Lower lobe of right lung (tissue), 2 donors: ENCODE measurements at regions not wholly inside any gene's neighbourhood (a gene's known extent, or its start where the extent isn't known, plus 50 kb on each side); places are given as distances from the start of the nearest gene placed in this dataset.

Source experiments
- ATAC-seq, 2 donors: fragments of 200-7000 bp; cut with Tn5 transposase; one replicate each; pipeline ENCODE4 v1.9.1; 2020 to 2022; ENCODE audit warnings: mild to moderate bottlenecking in 2 of 2, moderate library complexity in 2 of 2
- DNase-seq: peaks from one replicate; pipeline ENCODE4 v3.0.0-alpha.2; 2020
- H3K27ac ChIP-seq: fragments of 200-600 bp; one replicate; pipeline ENCODE4 v1.8.0; 2022
- H3K27me3 ChIP-seq: fragments of 200-600 bp; one replicate; pipeline ENCODE4 v1.8.0; 2022; ENCODE audit warnings: low read depth
- H3K36me3 ChIP-seq: fragments of 200-600 bp; one replicate; pipeline ENCODE4 v1.8.0; 2022; ENCODE audit warnings: mild to moderate bottlenecking
- H3K4me1 ChIP-seq: fragments of 200-600 bp; one replicate; pipeline ENCODE4 v1.8.0; 2022
- H3K4me3 ChIP-seq: fragments of 200-600 bp; one replicate; pipeline ENCODE4 v1.8.0; 2022; ENCODE audit warnings: mild to moderate bottlenecking
- H3K9me3 ChIP-seq: fragments of 200-600 bp; one replicate; pipeline ENCODE4 v1.8.0; 2022
- intact Hi-C: fragments of 100-400 bp; cut with DNase I; formaldehyde crosslinking; loops from one replicate; pipeline ENCODE4 v1.11.0; 2022
- TF ChIP-seq, protein P1 (sequence below): fragments of 200-600 bp; IDR thresholded peaks from one replicate; pipeline ENCODE4 v1.8.0; 2022; ENCODE audit warnings: antibody characterized with exemption, mild to moderate bottlenecking
- donor health status: DM: no; HTN: yes; CAD: no; lungs with severe emphysema.

DNA sequence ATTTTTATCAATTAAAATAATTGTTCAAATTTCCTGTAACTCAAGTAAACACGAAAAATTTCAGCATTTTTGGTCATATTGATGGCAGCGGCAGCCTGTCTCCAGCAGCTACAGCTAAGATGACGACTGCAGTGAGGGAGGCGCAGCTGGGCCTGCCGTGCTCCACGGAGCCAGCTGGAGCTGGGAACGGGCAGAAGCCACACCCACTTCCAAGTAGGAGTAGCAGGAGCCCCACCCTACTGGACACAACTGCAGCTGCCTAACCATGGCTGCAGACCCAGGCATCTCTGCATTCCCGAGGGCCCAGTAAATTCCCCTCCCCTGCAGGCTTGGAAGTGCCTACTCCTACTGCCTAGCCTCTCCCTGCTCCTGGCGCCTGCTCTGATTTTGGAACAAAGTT lies 2031.7 kb downstream of the EFNA5 start:
- Histone ChIP-seq H3K36me3 (no peaks in the 10 kb centered on the region), H3K9me3 (no peaks in the 10 kb centered on the region), H3K27ac (no peak overlapping the region), H3K27me3 (no peaks in the 10 kb centered on the region), H3K4me3 (no peak overlapping the region), H3K4me1 (no peaks in the 10 kb centered on the region)
- TF ChIP-seq, protein P1, sequence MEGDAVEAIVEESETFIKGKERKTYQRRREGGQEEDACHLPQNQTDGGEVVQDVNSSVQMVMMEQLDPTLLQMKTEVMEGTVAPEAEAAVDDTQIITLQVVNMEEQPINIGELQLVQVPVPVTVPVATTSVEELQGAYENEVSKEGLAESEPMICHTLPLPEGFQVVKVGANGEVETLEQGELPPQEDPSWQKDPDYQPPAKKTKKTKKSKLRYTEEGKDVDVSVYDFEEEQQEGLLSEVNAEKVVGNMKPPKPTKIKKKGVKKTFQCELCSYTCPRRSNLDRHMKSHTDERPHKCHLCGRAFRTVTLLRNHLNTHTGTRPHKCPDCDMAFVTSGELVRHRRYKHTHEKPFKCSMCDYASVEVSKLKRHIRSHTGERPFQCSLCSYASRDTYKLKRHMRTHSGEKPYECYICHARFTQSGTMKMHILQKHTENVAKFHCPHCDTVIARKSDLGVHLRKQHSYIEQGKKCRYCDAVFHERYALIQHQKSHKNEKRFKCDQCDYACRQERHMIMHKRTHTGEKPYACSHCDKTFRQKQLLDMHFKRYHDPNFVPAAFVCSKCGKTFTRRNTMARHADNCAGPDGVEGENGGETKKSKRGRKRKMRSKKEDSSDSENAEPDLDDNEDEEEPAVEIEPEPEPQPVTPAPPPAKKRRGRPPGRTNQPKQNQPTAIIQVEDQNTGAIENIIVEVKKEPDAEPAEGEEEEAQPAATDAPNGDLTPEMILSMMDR = no peak
- DNase-seq (no peak), ATAC-seq (no peak)
- intact Hi-C loops = no loop called here

DNA sequence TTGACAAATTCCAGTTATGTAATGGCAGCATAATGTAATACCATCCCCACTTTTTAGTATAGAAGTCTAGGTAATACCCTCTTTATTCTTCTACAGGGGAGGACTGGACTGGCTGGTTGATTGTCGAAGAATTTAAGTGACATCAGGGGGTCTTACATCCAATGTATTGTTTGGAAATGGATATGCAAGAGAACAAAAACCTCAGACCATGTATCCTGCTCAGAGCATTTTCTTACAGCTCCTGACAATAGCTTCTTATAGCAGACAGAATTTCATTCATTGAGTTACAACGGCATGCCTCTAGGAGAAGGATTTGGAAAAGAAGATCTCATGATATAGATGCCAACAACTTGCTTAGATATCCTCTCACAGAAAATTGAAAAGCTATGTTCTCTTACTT lies 2032.3 kb downstream of the EFNA5 start:
- no peak for ATAC-seq
- no peak overlapping the region for H3K27ac ChIP-seq
- intact Hi-C loops = no loop called here

DNA sequence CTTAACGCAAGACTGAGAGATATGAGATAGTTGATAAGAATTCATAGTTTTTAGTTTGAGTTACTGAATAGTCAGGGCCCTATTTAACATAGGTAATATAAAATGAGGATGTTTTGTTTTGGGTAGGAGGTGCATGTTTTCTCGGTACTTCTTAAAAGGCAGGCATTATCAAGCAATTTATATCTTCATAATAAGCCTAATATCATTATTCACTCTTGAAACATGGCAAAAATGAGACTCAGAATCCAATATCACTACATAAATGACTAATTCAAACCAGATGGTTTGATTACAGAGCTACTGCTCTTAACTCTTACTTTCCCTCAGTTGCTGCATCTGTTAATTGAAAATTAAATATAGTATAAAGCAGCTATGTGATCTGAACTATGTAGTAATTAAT lies 2038.7 kb downstream of the EFNA5 start:
- intact Hi-C loops = no loop called here
- H3K9me3 ChIP-seq = no peaks in the 10 kb centered on the region
- H3K4me3 ChIP-seq = no peak overlapping the region
- DNase-seq = no peak
- no peak overlapping the region for H3K27ac ChIP-seq
- no peaks in the 10 kb centered on the region for H3K36me3 ChIP-seq
- ATAC-seq = no peak
- TF ChIP-seq, protein P1 = no peak
- H3K27me3 ChIP-seq = no peaks in the 10 kb centered on the region
- H3K4me1 ChIP-seq = no peaks in the 10 kb centered on the region

More for the DNA sequence above, 2032.3 kb downstream of the EFNA5 start:
- DNase-seq = no peak
- Histone ChIP-seq H3K9me3 (no peaks in the 10 kb centered on the region), H3K27me3 (no peaks in the 10 kb centered on the region), H3K4me1 (no peaks in the 10 kb centered on the region), H3K4me3 (no peak overlapping the region), H3K36me3 (no peaks in the 10 kb centered on the region)
- TF ChIP-seq, protein P1 = no peak

DNA sequence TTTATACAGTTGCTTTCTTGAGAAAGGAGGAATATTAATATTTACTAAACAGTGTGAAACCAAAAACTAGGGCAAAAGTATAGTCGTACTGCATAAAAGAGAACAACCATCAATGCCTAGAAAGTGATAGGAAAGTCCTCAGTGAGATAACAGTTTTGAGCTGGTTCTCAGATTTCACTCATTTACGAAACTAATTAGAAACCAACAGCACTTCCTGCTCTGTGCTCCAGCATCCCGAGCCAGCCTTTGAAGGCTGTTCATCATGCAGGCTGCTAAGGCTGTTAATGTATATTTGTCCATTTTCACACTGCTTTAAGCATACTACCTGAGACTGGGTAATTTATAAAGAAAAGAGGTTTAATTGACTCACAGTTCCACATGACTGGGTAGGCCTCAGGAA lies 2039.9 kb downstream of the EFNA5 start:
- Histone ChIP-seq H3K27ac (no peak overlapping the region), H3K36me3 (no peaks in the 10 kb centered on the region), H3K4me3 (no peak overlapping the region), H3K9me3 (no peaks in the 10 kb centered on the region), H3K27me3 (no peaks in the 10 kb centered on the region), H3K4me1 (no peaks in the 10 kb centered on the region)
- intact Hi-C loops = no loop called here
- DNase-seq (no peak), ATAC-seq (no peak)
- TF ChIP-seq, protein P1 = no peak

DNA sequence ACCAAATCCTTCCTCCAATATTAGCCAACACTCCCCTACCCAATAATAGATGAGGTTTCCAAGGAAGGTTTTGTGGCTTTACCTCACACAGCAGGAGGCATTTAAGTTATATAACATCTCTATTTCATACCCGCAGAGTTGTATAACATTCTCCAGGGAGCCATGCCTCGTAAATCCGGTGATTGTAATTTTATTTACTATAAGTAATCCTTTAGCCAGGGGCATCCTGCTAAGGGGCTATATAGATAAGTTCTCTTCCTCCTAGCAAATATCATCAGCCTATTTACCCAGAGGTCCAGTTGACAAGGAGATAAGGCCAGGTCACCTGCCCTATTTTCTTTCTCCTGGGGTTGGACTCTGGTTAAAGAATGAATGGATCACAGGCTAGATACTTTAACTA lies 2051.0 kb downstream of the EFNA5 start:
- H3K36me3 ChIP-seq = no peaks in the 10 kb centered on the region
- H3K9me3 ChIP-seq = no peaks in the 10 kb centered on the region
- H3K27ac ChIP-seq = no peak overlapping the region
- intact Hi-C loops = no loop called here
- DNase-seq = no peak
- ATAC-seq = no peak
- TF ChIP-seq, protein P1 = no peak
- no peaks in the 10 kb centered on the region for H3K4me1 ChIP-seq
- no peaks in the 10 kb centered on the region for H3K27me3 ChIP-seq
- H3K4me3 ChIP-seq = no peak overlapping the region
